ENCODE measurements at regions not wholly inside any gene's neighbourhood (a gene's known extent, or its start where the extent isn't known, plus 50 kb on each side); places are given as distances from the start of the nearest gene placed in this dataset.

- TF ChIP-seq, protein P1, sequence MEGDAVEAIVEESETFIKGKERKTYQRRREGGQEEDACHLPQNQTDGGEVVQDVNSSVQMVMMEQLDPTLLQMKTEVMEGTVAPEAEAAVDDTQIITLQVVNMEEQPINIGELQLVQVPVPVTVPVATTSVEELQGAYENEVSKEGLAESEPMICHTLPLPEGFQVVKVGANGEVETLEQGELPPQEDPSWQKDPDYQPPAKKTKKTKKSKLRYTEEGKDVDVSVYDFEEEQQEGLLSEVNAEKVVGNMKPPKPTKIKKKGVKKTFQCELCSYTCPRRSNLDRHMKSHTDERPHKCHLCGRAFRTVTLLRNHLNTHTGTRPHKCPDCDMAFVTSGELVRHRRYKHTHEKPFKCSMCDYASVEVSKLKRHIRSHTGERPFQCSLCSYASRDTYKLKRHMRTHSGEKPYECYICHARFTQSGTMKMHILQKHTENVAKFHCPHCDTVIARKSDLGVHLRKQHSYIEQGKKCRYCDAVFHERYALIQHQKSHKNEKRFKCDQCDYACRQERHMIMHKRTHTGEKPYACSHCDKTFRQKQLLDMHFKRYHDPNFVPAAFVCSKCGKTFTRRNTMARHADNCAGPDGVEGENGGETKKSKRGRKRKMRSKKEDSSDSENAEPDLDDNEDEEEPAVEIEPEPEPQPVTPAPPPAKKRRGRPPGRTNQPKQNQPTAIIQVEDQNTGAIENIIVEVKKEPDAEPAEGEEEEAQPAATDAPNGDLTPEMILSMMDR (conservative IDR thresholded peaks at IDR 0.05; ENCODE audit: low read length) = no peak
- no peak for DNase-seq (ENCODE audit: low read depth)
Measured at GRCh38 chr3:153963012-153963411, 158.2 kb upstream of the ARHGEF26 start.

GRCh38 chr3:153967260-153967659 is 153.9 kb upstream of the ARHGEF26 start:
- no peak overlapping the region for H3K4me3 ChIP-seq (ENCODE audit: low read length)
- TF ChIP-seq, protein P1 (conservative IDR thresholded peaks at IDR 0.05; ENCODE audit: low read length) = no peak
- DNase-seq (ENCODE audit: low read depth) = peak; percentile 8

More at GRCh38 chr3:153963012-153963411, 158.2 kb upstream of the ARHGEF26 start:
- no peak overlapping the region for H3K4me3 ChIP-seq (ENCODE audit: low read length)

DNA sequence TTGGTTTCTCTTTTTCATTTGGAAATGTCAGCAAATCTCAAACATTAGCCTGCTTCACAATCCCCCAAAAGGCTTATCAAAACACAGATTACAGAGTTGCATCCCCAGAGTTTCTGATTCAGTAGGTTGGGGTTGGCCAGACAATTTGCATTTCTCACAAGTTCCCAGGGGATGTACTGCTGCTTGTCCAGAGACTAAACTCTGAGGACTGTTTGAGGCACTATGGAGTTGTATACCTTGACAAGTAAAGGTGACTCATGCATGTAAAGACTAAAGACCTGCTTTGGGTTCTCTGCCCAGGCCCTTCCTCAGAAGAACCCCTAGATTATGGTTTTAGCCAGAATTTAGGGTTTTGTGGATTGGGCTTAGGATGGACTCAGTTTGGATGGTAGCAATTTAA is 151.1 kb upstream of the ARHGEF26 start:
- H3K4me3 ChIP-seq (ENCODE audit: low read length) = no peak overlapping the region
- TF ChIP-seq, protein P1 (conservative IDR thresholded peaks at IDR 0.05; ENCODE audit: low read length) = no peak
- no peak for DNase-seq (ENCODE audit: low read depth)

DNA sequence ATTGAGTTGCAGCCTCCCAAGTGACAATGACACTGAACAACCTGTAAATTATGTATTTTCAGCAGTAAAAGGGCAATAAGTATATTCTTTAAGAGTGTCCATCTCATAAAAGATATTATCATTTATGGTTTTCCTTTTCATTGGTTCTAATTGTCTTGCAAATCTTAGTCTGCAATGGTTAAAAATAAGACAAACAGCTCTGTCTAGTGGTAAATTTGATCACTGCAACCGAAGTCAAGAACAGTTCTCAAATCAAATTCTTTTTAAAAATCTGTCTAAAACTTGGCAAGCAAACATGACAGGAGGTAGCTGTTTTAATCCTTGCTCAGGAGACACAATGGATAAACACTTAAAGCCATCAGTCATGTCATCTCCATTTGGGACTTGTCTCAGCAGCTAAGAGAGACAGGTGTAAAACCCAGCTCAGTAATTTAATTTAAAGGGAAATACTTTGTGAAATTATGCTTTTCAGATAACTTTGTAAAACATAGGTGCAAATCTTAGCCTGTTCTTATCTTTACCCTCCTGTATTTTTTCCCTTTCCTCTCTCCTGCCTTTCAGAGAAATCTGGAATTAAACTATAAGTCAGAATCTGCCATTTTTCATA is 150.3 kb upstream of the ARHGEF26 start:
- DNase-seq (ENCODE audit: low read depth) = peak; percentile 25

GRCh38 chr3:153972862-153973261 is 148.3 kb upstream of the ARHGEF26 start:
- no peak overlapping the region for H3K4me3 ChIP-seq (ENCODE audit: low read length)
- TF ChIP-seq, protein P1 (conservative IDR thresholded peaks at IDR 0.05; ENCODE audit: low read length) = no peak
- no peak for DNase-seq (ENCODE audit: low read depth)

More for the DNA sequence above, 150.3 kb upstream of the ARHGEF26 start:
- TF ChIP-seq, protein P1 (conservative IDR thresholded peaks at IDR 0.05; ENCODE audit: low read length) = peak; percentile 65
- no peak overlapping the region for H3K4me3 ChIP-seq (ENCODE audit: low read length)

DNA sequence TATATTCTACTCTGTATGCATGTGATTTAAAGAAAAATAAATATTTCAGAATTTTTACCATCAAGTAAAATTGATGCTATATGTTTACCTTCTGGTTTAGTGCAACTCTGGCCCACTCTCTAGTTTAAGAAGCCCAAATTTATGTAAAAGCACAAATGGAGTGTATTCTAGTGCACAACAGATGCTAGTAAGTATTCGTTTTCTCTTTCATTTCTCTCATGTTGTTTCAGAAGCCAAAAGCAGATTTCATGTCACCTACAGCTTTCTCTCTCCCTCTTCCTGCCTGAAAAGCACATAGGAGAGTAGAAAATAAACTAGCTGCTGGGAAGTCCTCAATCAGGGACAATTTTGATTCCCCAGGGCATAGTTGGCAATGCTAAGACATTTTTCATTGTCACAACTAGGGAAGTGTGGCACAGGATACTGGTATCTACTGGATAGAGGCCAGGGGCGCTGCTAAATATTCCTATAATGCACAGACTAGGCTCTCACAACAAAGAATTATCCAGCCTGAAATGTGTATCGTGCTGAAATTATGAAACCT is 147.4 kb upstream of the ARHGEF26 start:
- TF ChIP-seq, protein P1 (conservative IDR thresholded peaks at IDR 0.05; ENCODE audit: low read length) = no peak
- no peak for DNase-seq (ENCODE audit: low read depth)
- H3K4me3 ChIP-seq (ENCODE audit: low read length) = no peak overlapping the region

GRCh38 chr3:153974614-153975013 is 146.6 kb upstream of the ARHGEF26 start:
- DNase-seq (ENCODE audit: low read depth) = no peak

More at GRCh38 chr3:153974614-153975013, 146.6 kb upstream of the ARHGEF26 start:
- no peak overlapping the region for H3K4me3 ChIP-seq (ENCODE audit: low read length)
- TF ChIP-seq, protein P1 (conservative IDR thresholded peaks at IDR 0.05; ENCODE audit: low read length) = no peak

All from AG10803 (cell line).